H9 (cell line): ENCODE measurements at regions not wholly inside any gene's neighbourhood (a gene's known extent, or its start where the extent isn't known, plus 50 kb on each side); places are given as distances from the start of the nearest gene placed in this dataset.

Source experiments
- DNase-seq: peaks from one replicate; pipeline ENCODE4 v3.0.0-alpha.2; 2017
- H2AFZ ChIP-seq: one replicate; pipeline ENCODE4 v1.6.1; 2013; ENCODE audit warnings: mild to moderate bottlenecking, low read length, control low read depth, moderate library complexity
- H2AK5ac ChIP-seq: 2 replicates; pipeline ENCODE4 v1.6.1; 2013; ENCODE audit warnings: low read length, control low read depth, mixed read lengths; ENCODE audit not compliant: insufficient read length
- H2BK120ac ChIP-seq: one replicate; pipeline ENCODE4 v1.6.1; 2013; ENCODE audit warnings: low read depth, mild to moderate bottlenecking, low read length, control low read depth, inconsistent platforms; ENCODE audit not compliant: poor library complexity, severe bottlenecking
- H2BK12ac ChIP-seq: 2 replicates; pipeline ENCODE4 v1.6.1; 2013; ENCODE audit warnings: low read length, control low read depth, mixed read lengths, low read depth; ENCODE audit not compliant: insufficient read length
- H2BK15ac ChIP-seq: 2 replicates; pipeline ENCODE4 v1.6.1; 2013; ENCODE audit warnings: low read depth, low read length, control low read depth
- H2BK20ac ChIP-seq: one replicate; pipeline ENCODE4 v1.6.1; 2013; ENCODE audit warnings: low read depth, mild to moderate bottlenecking, low read length, control low read depth, inconsistent platforms; ENCODE audit not compliant: poor library complexity, severe bottlenecking
- H2BK5ac ChIP-seq: 2 replicates; pipeline ENCODE4 v1.6.1; 2013; ENCODE audit warnings: low read length, control low read depth, mixed read lengths; ENCODE audit not compliant: insufficient read length
- H3K14ac ChIP-seq: 2 replicates; pipeline ENCODE4 v1.6.1; 2013; ENCODE audit warnings: low read length, control low read depth; ENCODE audit not compliant: insufficient read depth
- H3K18ac ChIP-seq: 2 replicates; pipeline ENCODE4 v1.6.1; 2013; ENCODE audit warnings: low read depth, mild to moderate bottlenecking, mixed read lengths, low read length, control low read depth; ENCODE audit not compliant: insufficient read length
- H3K23ac ChIP-seq: 2 replicates; pipeline ENCODE4 v1.6.1; 2013; ENCODE audit warnings: low read length, control low read depth, mixed read lengths, low read depth; ENCODE audit not compliant: insufficient read length
- H3K23me2 ChIP-seq: 2 replicates; pipeline ENCODE4 v1.6.1; 2013; ENCODE audit warnings: low read depth, mild to moderate bottlenecking, mixed read lengths, low read length, control low read depth; ENCODE audit not compliant: insufficient read length, poor library complexity, severe bottlenecking
- H3K27ac ChIP-seq: 2 replicates; pipeline ENCODE4 v1.5.1; 2013; ENCODE audit warnings: low read length, control low read depth, mixed read lengths, low read depth; ENCODE audit not compliant: insufficient read length
- H3K27me3 ChIP-seq: 2 replicates; pipeline ENCODE4 v1.6.1; 2013; ENCODE audit warnings: low read length, control low read depth, inconsistent platforms; ENCODE audit not compliant: insufficient read depth
- H3K4ac ChIP-seq: 2 replicates; pipeline ENCODE4 v1.6.1; 2013; ENCODE audit warnings: low read depth, mild to moderate bottlenecking, control low read depth, inconsistent platforms, low read length, moderate library complexity
- H3K4me1 ChIP-seq: 2 replicates; pipeline ENCODE4 v1.6.1; 2013; ENCODE audit warnings: low read length, control low read depth, inconsistent platforms; ENCODE audit not compliant: insufficient read depth
- H3K4me2 ChIP-seq: 2 replicates; pipeline ENCODE4 v1.6.1; 2013; ENCODE audit warnings: low read length, control low read depth, mixed read lengths; ENCODE audit not compliant: insufficient read length, insufficient read depth
- H3K56ac ChIP-seq: 2 replicates; pipeline ENCODE4 v1.6.1; 2013; ENCODE audit warnings: low read depth, mild to moderate bottlenecking, mixed read lengths, low read length, control low read depth; ENCODE audit not compliant: insufficient read length
- H3K79me1 ChIP-seq: 2 replicates; pipeline ENCODE4 v1.6.1; 2013; ENCODE audit warnings: low read depth, mild to moderate bottlenecking, moderate library complexity, low read length, control low read depth, inconsistent platforms; ENCODE audit not compliant: insufficient read depth, poor library complexity, severe bottlenecking
- H3K79me2 ChIP-seq: 2 replicates; pipeline ENCODE4 v1.6.1; 2013; ENCODE audit warnings: low read length, control low read depth, inconsistent platforms; ENCODE audit not compliant: insufficient read depth
- H3K9ac ChIP-seq: 2 replicates; pipeline ENCODE4 v1.6.1; 2013; ENCODE audit warnings: low read length, control low read depth, mixed read lengths; ENCODE audit not compliant: insufficient read length; ENCODE audit errors: extremely low read depth
- H3K9me3 ChIP-seq: one replicate; pipeline ENCODE4 v1.6.1; 2013; ENCODE audit warnings: low read depth, low read length, inconsistent platforms; ENCODE audit not compliant: control insufficient read depth
- H3T11ph ChIP-seq: one replicate; pipeline ENCODE4 v1.6.1; 2013; ENCODE audit warnings: mild to moderate bottlenecking, low read length, control low read depth, inconsistent platforms
- H4K20me1 ChIP-seq: one replicate; pipeline ENCODE4 v1.6.1; 2013; ENCODE audit not compliant: control insufficient read depth, insufficient read length, insufficient read depth
- H4K5ac ChIP-seq: 2 replicates; pipeline ENCODE4 v1.6.1; 2013; ENCODE audit warnings: low read depth, mild to moderate bottlenecking, mixed read lengths, low read length, control low read depth; ENCODE audit not compliant: insufficient read length
- H4K8ac ChIP-seq: replicated peaks from 2 replicates; pipeline ENCODE4 v1.6.1; 2013; ENCODE audit warnings: low read length, control low read depth, mixed read lengths, low read depth; ENCODE audit not compliant: insufficient read length
- H4K91ac ChIP-seq: 2 replicates; pipeline ENCODE4 v1.6.1; 2013; ENCODE audit warnings: low read depth, mild to moderate bottlenecking, moderate library complexity, mixed read lengths, low read length, control low read depth; ENCODE audit not compliant: insufficient read length
- H3K27ac Mint-ChIP-seq, 3 experiments: 2 replicates in 2 of 3; 3 replicates in 1 of 3; pipeline ENCODE4 v1.8.0; 2020 to 2021; ENCODE audit warnings: mixed read lengths in 3 of 3, mild to moderate bottlenecking in 1 of 3, moderate library complexity in 1 of 3
- H3K27me3 Mint-ChIP-seq: 2 replicates; pipeline ENCODE4 v1.8.0; 2021; ENCODE audit warnings: low read depth, mild to moderate bottlenecking, moderate library complexity, mixed read lengths
- H3K36me3 Mint-ChIP-seq, 3 experiments: 2 replicates in 2 of 3; 3 replicates in 1 of 3; pipeline ENCODE4 v1.8.0; 2020 to 2021; ENCODE audit warnings: low read depth in 3 of 3, mixed read lengths in 3 of 3; ENCODE audit not compliant: insufficient read depth in 1 of 3
- H3K4me1 Mint-ChIP-seq, 2 experiments: 2 replicates each; pipeline ENCODE4 v1.8.0; 2020; ENCODE audit warnings: mixed read lengths in 2 of 2
- H3K4me3 Mint-ChIP-seq, 2 experiments: 2 replicates in 1 of 2; 3 replicates in 1 of 2; pipeline ENCODE4 v1.8.0; 2020 to 2021; ENCODE audit warnings: mild to moderate bottlenecking in 2 of 2, mixed read lengths in 2 of 2, moderate library complexity in 1 of 2
- H3K9me3 Mint-ChIP-seq, 2 experiments: 2 replicates in 1 of 2; 3 replicates in 1 of 2; pipeline ENCODE4 v1.8.0; 2020; ENCODE audit warnings: mild to moderate bottlenecking in 2 of 2, mixed read lengths in 2 of 2, moderate library complexity in 1 of 2
- CTCF ChIP-seq: fragments of 200-600 bp; sonication (generic); conservative IDR thresholded peaks from 3 replicates; pipeline ENCODE4 v1.8.0; 2021; ENCODE audit warnings: antibody characterized with exemption, mild to moderate bottlenecking
- WGBS: extraction: QIAGEN DNeasy Blood & Tissue Kit; methylation state at CpG from one replicate; pipeline ENCODE4 v1.1.7; 2013; ENCODE audit warnings: missing lambda C conversion rate, low lambda C conversion rate, mixed read lengths; ENCODE audit not compliant: insufficient read length; ENCODE audit errors: extremely low coverage; 5-methylcytosine and 5-hydroxymethylcytosine counted together

DNA sequence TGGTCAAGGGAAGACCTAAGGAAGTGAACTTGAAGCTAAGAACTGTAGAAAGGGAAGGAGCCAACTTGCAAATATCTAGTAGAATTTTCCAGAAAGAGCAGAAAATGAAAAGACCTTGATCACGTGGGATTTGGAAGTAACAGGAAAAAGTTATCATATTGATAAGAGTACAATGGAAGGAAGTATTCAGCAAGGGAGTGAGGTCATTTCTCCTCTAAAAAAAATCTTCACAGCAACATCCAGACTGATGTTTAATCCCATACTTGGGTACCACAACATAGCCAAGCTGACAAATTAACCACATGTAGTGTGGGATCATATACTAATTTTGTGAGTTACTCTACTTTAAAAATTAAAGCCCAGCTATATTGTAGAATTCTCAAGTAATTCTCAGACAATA, 207.0 kb upstream of the CXCL12 start:
- no peak for DNase-seq
- no peak for TF ChIP-seq CTCF
- no CpG with 5 or more reads among the region's 1 CpG for WGBS
- no peak overlapping the region for H3K27ac Mint-ChIP-seq
- H3K27ac ChIP-seq, result no peak overlapping the region
- H3K36me3 Mint-ChIP-seq, result no peaks in the 10 kb centered on the region
- no peak overlapping the region for H2BK15ac ChIP-seq
- no peak overlapping the region for H4K5ac ChIP-seq
- no peak overlapping the region for H2AK5ac ChIP-seq
- no peak overlapping the region for H3K18ac ChIP-seq
- no peaks in the 10 kb centered on the region; the same call in 1 of the 2 replicates for H3K4me1 ChIP-seq
- no peak overlapping the region for H2BK20ac ChIP-seq
- no peaks in the 10 kb centered on the region for H3K27me3 ChIP-seq
- H4K20me1 ChIP-seq, result no peaks in the 10 kb centered on the region
- no peak overlapping the region for H2BK5ac ChIP-seq
- no peaks in the 10 kb centered on the region; a peak in 1 of 5 replicates for H3K9me3 Mint-ChIP-seq
- H3K23ac ChIP-seq, result no peak overlapping the region
- no peak overlapping the region for H3K56ac ChIP-seq
- H2AFZ ChIP-seq, result no peak overlapping the region
- H3K9ac ChIP-seq, result no peak overlapping the region
- no peak overlapping the region for H3K4me3 Mint-ChIP-seq
- no peaks in the 10 kb centered on the region for H3K9me3 ChIP-seq
- H2BK12ac ChIP-seq, result no peak overlapping the region
- no peaks in the 10 kb centered on the region for H3K79me1 ChIP-seq
- H3K23me2 ChIP-seq, result no peaks in the 10 kb centered on the region
- no peak overlapping the region for H3K14ac ChIP-seq
- no peak overlapping the region for H3K4me2 ChIP-seq
- H3K4ac ChIP-seq, result no peak overlapping the region
- no peak overlapping the region for H4K91ac ChIP-seq
- H3K27me3 Mint-ChIP-seq, result no peaks in the 10 kb centered on the region; the same call in 1 of the 2 replicates
- no peaks in the 10 kb centered on the region for H3K79me2 ChIP-seq
- no peak overlapping the region for H2BK120ac ChIP-seq
- peaks cover 3 to 5% of the 10 kb centered on the region in 2 experiments; a peak in 3 of 4 replicates for H3K4me1 Mint-ChIP-seq
- no peak overlapping the region for H4K8ac ChIP-seq
- H3T11ph ChIP-seq, result no peak overlapping the region
